ENCODE measurements at regions not wholly inside any gene's neighbourhood (a gene's known extent, or its start where the extent isn't known, plus 50 kb on each side); places are given as distances from the start of the nearest gene placed in this dataset.

- H3K4me1 ChIP-seq = peaks cover 0 to 27% (median 5%) of the 10 kb centered on the region in 4 donors
- no peak overlapping the region for H3K4me3 ChIP-seq
- intact Hi-C loops (cut with DNase I) = no loop called here
- H3K36me3 ChIP-seq = no peaks in the 10 kb centered on the region
- no peak for TF ChIP-seq POLR2A (IDR thresholded peaks at IDR 0.05)
- ATAC-seq (no peak), DNase-seq (no peak)
- 64% methylated on average over 11 of the region's 13 CpGs for whole genome bisulfite sequencing (ENCODE audit: insufficient coverage, low coverage, low lambda C conversion rate, missing lambda C conversion rate)
- H3K27ac ChIP-seq = no peak overlapping the region
- H3K9me3 ChIP-seq = no peaks in the 10 kb centered on the region
- H3K27me3 ChIP-seq = no peaks in the 10 kb centered on the region
These were observed 127.4 kb upstream of the MAP1LC3B2 start for GRCh38 chr12:116431677-116432300.

GRCh38 chr12:116432314-116432750 lies 126.8 kb upstream of the MAP1LC3B2 start:
- no peak for DNase-seq
- no peak for ATAC-seq
- Histone ChIP-seq H3K36me3 (no peaks in the 10 kb centered on the region), H3K9me3 (no peaks in the 10 kb centered on the region), H3K27ac (no peak overlapping the region), H3K4me3 (no peak overlapping the region), H3K27me3 (no peaks in the 10 kb centered on the region), H3K4me1 (peaks cover 0 to 32% (median 7%) of the 10 kb centered on the region in 4 donors)
- intact Hi-C loops (cut with DNase I) = no loop called here
- 39% methylated on average over 3 of the region's 4 CpGs for WGBS (ENCODE audit: insufficient coverage, low coverage, low lambda C conversion rate, missing lambda C conversion rate)
- TF ChIP-seq CTCF (IDR thresholded peaks at IDR 0.05) = no peak
- no peak for TF ChIP-seq POLR2A (IDR thresholded peaks at IDR 0.05)

- no peak for ATAC-seq
- WGBS (ENCODE audit: insufficient coverage, low coverage, low lambda C conversion rate, missing lambda C conversion rate) = 52% methylated on average over 5 of the region's 5 CpGs
These were observed 125.9 kb upstream of the MAP1LC3B2 start for GRCh38 chr12:116433249-116433648.

GRCh38 chr12:116434155-116435011 lies 124.8 kb upstream of the MAP1LC3B2 start:
- TF ChIP-seq CTCF (IDR thresholded peaks at IDR 0.05) (no peak), POLR2A (IDR thresholded peaks at IDR 0.05) (no peak)
- peak; percentile 53 to 82 (median 73) for DNase-seq
- Histone ChIP-seq H3K27ac (no peak overlapping the region), H3K4me3 (no peak overlapping the region), H3K36me3 (no peaks in the 10 kb centered on the region), H3K4me1 (peaks cover 0 to 33% (median 7%) of the 10 kb centered on the region in 4 donors), H3K9me3 (no peaks in the 10 kb centered on the region), H3K27me3 (no peaks in the 10 kb centered on the region)
- intact Hi-C loops (cut with DNase I) = no loop called here
- 21% methylated on average over 16 of the region's 17 CpGs for WGBS (ENCODE audit: insufficient coverage, low coverage, low lambda C conversion rate, missing lambda C conversion rate)
- peak; percentile 54 to 73 (median 68) for ATAC-seq

More at GRCh38 chr12:116433249-116433648, 125.9 kb upstream of the MAP1LC3B2 start:
- Histone ChIP-seq H3K9me3 (no peaks in the 10 kb centered on the region), H3K4me1 (peaks cover 0 to 33% (median 7%) of the 10 kb centered on the region in 4 donors), H3K4me3 (no peak overlapping the region), H3K27ac (no peak overlapping the region), H3K36me3 (no peaks in the 10 kb centered on the region), H3K27me3 (no peaks in the 10 kb centered on the region)
- TF ChIP-seq CTCF (IDR thresholded peaks at IDR 0.05) = no peak
- TF ChIP-seq POLR2A (IDR thresholded peaks at IDR 0.05) = no peak
- intact Hi-C loops (cut with DNase I) = no loop called here
- DNase-seq = no peak

- H3K9me3 ChIP-seq = no peaks in the 10 kb centered on the region
- intact Hi-C loops (cut with DNase I) = no loop called here
- WGBS (ENCODE audit: insufficient coverage, low coverage, low lambda C conversion rate, missing lambda C conversion rate) = 59% methylated on average over 2 of the region's 3 CpGs
- no peaks in the 10 kb centered on the region for H3K27me3 ChIP-seq
- H3K4me1 ChIP-seq = peaks cover 0 to 33% (median 7%) of the 10 kb centered on the region in 4 donors
- DNase-seq (no peak), ATAC-seq (peak in 1 of 4 donors; percentile 5)
- H3K4me3 ChIP-seq = no peak overlapping the region
- H3K36me3 ChIP-seq = no peaks in the 10 kb centered on the region
- peak overlapping the region in 1 of 3 donors; percentile 44 for H3K27ac ChIP-seq
- TF ChIP-seq POLR2A (IDR thresholded peaks at IDR 0.05) = no peak
- no peak for TF ChIP-seq CTCF (IDR thresholded peaks at IDR 0.05)
These were observed 123.2 kb upstream of the MAP1LC3B2 start for GRCh38 chr12:116435984-116436383.

All from right lobe of liver (tissue), 6 donors.